Medulla oblongata (tissue), 1 donor: ENCODE measurements at regions not wholly inside any gene's neighbourhood (a gene's known extent, or its start where the extent isn't known, plus 50 kb on each side); places are given as distances from the start of the nearest gene placed in this dataset.

Source experiments
- DNase-seq: peaks from one replicate; pipeline ENCODE4 v3.0.0-alpha.2; 2015; ENCODE audit errors: extremely low spot score

DNA sequence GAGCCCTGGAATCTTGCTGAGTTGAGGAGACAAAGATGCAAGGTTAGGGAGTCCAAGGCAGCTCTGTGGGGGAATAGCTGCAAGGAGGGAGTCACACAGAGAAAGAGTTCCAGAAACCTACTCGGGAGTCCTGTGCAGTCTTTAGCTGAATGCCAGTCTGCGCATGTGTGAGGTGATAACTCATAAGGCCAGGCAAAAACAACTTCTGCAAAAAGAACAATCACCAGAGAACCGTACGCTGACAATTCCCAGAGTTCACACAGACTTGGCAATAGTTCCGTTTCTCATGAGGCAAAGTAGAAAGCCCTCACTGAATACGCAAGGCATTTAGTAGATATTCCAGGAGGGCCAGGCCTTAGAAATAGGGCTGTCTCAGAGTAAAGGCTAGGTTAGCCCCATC, 135.2 kb upstream of the TAB2 start:
- DNase-seq: peak; percentile 64

GRCh38 chr6:149184523-149184922, 133.0 kb upstream of the TAB2 start:
- DNase-seq: no peak

DNA sequence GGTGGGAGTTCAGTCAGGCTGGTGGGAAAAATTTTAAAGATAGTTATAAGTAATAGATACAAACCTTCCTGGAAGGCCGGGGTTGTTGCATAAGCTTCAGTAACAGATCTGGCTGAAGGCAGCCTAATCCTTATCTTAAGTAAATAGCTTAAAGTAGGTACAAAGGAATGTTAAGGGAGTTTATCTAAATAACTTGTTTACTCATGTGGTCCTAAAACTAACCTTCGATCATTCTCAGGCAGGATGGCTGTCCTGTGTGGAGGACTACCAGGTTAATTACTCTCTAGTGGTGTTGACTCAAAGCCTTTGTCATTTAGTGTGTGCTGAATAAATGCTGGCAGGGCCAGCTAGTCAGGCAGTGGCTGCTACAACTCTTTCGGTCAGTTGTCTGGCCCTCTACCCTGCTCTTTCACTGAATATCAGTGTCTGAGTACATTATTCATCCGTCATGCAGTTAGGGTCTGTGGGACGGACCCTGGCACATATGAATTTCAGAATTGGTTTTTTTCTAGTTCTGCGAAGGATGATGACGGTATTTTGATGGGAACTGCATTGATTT, 131.6 kb upstream of the TAB2 start:
- DNase-seq: no peak

DNA sequence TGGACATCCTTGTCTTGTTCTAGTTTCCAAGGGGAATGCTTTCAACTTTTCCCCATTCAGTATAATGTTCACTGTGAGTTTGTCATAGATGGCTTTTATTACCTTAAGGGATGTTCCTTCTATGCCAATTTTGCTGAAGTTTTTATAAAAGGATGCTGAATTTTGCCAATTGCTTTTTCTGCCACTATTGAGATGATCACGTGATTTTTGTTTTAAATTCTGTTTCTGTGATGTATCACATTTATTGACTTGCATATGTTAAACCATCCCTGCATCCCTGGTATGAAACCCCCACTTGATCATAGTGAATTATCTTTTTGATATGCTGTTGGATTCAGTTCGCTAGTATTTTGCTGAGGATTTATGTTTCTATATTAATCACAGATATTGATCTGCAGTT, 130.6 kb upstream of the TAB2 start:
- no peak for DNase-seq

DNA sequence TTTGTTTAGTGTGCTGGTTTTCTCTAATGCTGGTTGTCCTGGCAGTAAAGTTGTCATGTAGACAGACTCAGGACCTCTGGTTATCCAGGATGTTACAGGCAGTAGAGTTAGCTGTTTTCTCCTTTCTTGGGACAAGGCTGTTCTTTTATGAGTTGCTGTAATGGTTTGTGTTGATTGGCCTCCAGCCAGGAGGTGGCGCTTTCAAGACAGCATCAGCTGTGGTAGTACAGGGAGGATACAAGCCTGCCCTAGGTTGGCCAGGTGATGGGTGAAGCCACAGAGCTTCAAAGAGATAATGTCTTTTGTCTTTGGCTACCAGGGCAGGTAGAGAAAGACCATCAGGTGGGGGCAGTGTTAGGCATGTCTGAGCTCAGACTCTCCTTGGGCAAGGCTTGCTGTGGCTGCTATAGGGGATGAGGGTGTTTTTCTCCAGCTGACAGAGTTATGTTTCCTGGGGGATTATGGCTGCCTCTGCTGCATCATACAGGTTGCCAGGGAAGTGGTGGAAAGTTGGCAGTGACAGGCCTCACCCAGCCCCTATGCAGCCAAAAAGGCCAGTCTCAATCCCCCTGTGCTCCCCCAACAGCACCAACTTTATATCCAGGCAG, 127.2 kb upstream of the TAB2 start:
- no peak for DNase-seq

DNA sequence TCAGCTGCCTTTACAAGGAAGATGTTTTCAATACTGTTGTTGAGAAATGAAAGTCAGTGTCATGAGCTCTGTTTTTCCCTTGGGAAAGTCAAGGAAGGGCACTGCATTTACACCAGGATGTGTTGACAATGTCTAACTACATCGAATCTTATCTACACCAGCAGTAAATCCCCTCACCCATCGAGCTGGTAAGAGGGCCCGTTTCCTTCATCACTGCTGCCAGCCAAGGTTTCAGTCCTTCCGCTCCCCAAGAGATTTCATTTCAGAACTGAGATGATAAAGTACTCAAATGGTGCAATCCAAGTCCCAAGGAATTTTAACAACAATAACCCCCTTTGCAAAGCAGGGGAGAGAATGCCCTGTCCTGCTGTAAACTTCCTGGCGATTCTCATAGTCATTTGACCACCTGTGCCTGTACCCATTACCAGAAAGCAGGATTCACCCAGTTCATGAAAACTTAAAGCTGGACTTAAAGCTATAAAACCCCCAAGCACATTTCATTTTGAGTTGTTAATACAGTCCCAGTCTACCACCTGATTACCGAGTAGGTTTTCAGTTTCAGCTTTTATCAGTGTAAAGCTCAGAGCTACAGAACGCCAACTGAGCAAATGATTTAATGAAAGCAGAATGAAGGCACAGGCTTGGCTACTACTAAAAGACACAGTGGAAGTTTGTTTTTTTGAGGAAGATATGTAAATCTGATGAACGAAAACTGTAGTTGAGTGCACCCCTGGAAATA, 122.5 kb upstream of the TAB2 start:
- no peak for DNase-seq

DNA sequence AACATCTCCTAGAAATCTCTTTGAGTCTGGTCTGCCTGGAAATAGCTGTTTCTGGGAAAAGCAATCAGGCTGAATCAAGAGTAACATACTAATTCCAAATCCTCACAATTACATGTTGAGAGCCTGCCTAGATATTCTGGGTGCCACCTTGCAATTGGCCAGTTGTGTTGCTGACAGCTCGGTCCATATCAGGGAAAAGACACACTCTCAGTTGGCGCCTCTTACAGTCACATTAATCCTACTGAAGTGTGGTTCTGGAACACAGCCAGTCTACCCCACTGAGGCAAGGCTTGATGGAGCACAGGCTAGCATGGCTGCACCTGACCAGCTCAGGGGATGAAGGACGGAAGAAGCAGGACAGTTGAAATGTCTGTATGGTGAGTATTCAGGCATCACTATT, 121.4 kb upstream of the TAB2 start:
- no peak for DNase-seq

DNA sequence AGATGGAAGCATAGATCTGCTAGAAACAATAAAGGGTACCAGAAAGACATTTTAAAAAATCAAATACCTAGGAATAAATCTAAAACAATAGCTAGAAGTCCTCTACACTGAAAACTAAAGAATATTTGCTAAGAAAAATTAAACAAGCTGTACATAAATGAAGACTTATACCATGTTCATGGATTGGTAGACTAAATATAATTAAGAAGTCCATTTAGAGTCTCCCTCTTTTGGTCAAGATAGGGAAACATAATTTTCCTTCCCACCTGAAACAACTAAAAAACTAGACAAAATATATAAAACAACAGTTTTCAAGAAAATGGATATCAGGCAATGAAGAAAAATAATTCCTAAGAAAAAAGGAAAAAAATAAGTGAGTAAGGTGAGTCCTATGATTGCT, 120.0 kb upstream of the TAB2 start:
- no peak for DNase-seq

DNA sequence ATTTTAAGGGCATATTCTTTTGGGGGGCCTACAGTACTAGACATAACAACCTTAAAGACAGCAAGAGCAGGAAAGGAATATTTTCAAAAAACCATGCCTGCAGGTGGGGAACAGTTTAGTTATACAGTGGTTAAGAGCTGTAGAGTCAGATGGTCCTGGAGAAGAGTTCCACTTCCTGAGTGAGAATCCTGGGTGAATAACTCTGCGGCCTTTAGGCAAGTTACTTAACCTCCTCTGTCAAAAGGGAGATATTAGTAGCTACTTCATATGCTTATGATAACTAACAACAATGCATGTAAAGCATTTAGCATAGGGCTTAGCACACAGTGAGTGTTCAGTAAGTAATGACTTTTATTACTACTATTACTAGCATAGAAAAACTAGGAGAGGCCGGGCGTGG, 119.2 kb upstream of the TAB2 start:
- DNase-seq: no peak

GRCh38 chr6:149200282-149200945, 117.1 kb upstream of the TAB2 start:
- DNase-seq: peak; percentile 64

GRCh38 chr6:149201068-149201655, 116.3 kb upstream of the TAB2 start:
- DNase-seq: peak; percentile 73

DNA sequence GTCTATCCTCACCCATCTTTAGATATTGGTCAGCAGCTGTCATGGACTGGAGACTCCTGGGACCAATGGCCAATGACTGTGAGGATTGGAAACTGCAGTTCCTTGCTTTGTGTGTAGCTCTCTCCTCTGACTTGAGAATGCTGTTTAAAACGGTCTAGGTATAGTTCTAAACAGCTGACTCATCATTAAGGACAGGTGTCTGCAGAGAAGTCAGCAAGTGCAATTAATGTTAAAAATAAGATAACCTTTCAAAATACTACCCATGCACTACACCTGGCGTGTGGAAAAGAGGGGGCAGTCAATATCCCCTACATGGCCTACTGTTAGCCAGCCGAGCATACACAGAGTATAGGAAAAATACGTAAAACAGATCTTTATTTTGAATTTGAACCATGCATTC, 115.4 kb upstream of the TAB2 start:
- DNase-seq: no peak

DNA sequence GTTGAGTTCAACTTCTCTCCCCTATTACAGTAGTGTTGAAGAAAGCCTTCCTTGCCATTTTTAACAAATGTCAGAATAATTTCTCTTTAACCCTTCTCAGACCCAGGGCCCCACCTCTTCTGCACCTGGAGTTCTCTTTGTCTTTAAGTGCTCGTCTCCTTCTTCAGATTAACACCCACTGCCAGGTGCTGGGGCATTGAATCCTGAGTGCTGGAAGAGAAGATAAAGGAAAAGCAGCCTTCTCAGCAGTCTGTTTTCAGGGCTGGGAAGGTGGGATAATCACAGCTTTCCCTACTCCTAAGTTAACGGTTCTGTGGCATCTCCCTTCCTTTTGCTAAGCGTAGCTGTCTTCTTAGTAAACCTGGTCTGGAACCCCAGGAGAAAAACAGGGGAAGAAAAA, 114.6 kb upstream of the TAB2 start:
- no peak for DNase-seq

GRCh38 chr6:149203509-149203908, 114.0 kb upstream of the TAB2 start:
- no peak for DNase-seq

- peak; percentile 74 for DNase-seq
Measured at GRCh38 chr6:149208134-149208601, 109.3 kb upstream of the TAB2 start.

- peak; percentile 5 for DNase-seq
Measured at GRCh38 chr6:149209871-149210775, 107.4 kb upstream of the TAB2 start.

DNA sequence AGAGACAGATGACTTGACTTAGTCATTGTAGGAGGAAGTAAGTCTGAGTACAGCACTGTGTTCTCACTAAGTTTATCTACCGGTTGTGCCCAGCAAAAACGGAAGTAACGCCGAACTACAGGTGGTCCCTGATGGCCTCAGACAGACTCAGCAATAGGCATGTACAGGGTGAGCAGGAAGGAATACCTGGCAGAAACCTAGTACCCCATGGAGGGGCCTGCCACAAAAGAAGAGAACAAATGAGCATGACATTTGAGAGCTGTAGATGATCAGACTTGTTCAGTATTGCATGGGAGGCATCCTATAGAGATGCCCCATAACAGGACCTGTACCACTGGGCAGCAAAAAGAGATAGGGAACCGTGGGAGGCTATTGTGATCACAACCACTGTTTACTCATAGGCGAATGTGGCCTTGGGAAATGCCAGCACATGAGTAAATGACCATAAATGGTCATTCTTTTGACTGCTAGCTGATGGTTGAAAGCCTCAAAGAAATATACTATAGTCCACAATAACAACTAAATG, 106.4 kb upstream of the TAB2 start:
- DNase-seq: peak; percentile 32

- DNase-seq: peak; percentile 78
Measured at GRCh38 chr6:149212206-149212605, 105.3 kb upstream of the TAB2 start.

DNA sequence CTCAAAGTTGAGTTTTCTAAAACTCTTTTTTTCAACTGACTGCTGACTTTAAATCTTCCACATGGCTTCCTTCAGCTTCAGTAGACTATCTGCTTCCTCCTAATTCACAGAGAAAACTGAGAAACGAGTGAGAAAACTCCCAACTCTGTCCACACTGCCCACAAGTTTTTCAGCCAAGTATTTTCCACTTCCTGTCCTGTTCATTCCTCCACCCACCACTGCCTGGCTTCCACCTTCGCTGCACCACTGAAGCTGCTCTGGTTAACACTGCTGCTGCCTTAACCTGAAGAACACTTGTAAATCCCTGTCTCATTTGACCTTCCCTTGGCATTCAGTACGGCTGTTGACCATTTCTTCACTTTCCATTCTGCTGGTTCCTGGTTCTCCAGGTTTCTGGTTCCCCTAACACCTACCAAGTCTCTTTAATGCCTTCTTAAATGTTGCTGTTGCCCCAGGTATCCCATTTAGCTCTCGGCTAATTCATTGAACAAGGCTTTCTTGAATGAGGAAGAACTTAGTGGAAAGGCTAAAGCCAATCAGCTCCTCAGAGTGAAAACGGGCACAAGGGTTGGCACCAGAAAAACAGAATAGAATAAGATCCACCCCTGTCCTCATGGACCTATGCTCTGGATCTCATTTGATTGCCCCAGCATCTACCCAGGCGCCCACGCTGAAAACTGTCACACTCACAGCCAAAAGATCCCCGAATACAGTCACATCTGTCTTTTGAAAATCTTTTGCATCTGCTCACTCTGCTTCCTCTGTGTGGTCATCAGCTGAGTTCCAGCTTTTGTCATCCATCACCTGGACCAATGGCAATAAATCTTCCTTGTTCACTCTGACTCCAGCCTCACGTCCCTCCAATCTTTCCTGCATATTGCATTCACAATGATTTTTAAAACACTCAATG, 104.4 kb upstream of the TAB2 start:
- peak; percentile 53 for DNase-seq

DNA sequence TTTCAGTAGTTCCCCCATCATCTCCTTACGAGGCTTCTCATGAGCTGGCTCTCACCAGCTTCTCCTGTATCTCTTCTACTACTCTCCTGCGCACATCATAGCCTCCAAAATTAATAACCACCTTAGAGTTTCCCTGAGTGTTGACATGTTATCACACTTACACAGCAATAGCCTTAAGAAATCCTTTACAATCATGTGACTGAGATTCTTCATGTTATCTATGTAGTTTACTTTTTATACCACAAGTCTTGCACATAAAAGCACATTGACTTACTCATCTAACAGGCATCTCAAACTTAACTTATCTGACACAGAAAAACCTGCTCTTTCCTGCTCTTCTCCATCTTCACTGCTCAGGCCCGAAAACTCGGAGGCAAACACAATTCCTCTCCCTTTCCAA, 103.7 kb upstream of the TAB2 start:
- DNase-seq: no peak
